Endothelial cell (in vitro differentiated cells): ENCODE measurements at regions not wholly inside any gene's neighbourhood (a gene's known extent, or its start where the extent isn't known, plus 50 kb on each side); places are given as distances from the start of the nearest gene placed in this dataset.

Experiments used
- DNase-seq: peaks from one replicate; pipeline ENCODE4 v3.0.0; 2021; ENCODE audit warnings: low spot score
- H3K27ac Mint-ChIP-seq: one replicate; pipeline ENCODE4 v1.8.0; 2021; ENCODE audit warnings: mixed read lengths, inconsistent platforms; ENCODE audit not compliant: unreplicated experiment
- H3K27me3 Mint-ChIP-seq: one replicate; pipeline ENCODE4 v1.8.0; 2021; ENCODE audit warnings: mild to moderate bottlenecking, moderate library complexity, mixed read lengths, inconsistent platforms; ENCODE audit not compliant: unreplicated experiment
- H3K36me3 Mint-ChIP-seq: one replicate; pipeline ENCODE4 v1.8.0; 2021; ENCODE audit warnings: mild to moderate bottlenecking, low read depth, mixed read lengths, inconsistent platforms; ENCODE audit not compliant: unreplicated experiment
- H3K4me1 Mint-ChIP-seq: one replicate; pipeline ENCODE4 v1.8.0; 2021; ENCODE audit warnings: mild to moderate bottlenecking, mixed read lengths, inconsistent platforms; ENCODE audit not compliant: unreplicated experiment
- H3K4me3 Mint-ChIP-seq: one replicate; pipeline ENCODE4 v1.8.0; 2021; ENCODE audit warnings: mild to moderate bottlenecking, mixed read lengths, inconsistent platforms; ENCODE audit not compliant: unreplicated experiment
- H3K9me3 Mint-ChIP-seq: one replicate; pipeline ENCODE4 v1.8.0; 2021; ENCODE audit warnings: mixed read lengths, inconsistent platforms; ENCODE audit not compliant: unreplicated experiment
- TF ChIP-seq, protein P1 (sequence below): fragments of 200-600 bp; sonication (generic); IDR thresholded peaks from one replicate; pipeline ENCODE4 v1.5.0; 2021; ENCODE audit warnings: antibody characterized with exemption; ENCODE audit not compliant: unreplicated experiment

GRCh38 chr2:104635608-104636007, 218.3 kb upstream of the POU3F3 start:
- no peaks in the 10 kb centered on the region for H3K9me3 Mint-ChIP-seq
- TF ChIP-seq, protein P1, sequence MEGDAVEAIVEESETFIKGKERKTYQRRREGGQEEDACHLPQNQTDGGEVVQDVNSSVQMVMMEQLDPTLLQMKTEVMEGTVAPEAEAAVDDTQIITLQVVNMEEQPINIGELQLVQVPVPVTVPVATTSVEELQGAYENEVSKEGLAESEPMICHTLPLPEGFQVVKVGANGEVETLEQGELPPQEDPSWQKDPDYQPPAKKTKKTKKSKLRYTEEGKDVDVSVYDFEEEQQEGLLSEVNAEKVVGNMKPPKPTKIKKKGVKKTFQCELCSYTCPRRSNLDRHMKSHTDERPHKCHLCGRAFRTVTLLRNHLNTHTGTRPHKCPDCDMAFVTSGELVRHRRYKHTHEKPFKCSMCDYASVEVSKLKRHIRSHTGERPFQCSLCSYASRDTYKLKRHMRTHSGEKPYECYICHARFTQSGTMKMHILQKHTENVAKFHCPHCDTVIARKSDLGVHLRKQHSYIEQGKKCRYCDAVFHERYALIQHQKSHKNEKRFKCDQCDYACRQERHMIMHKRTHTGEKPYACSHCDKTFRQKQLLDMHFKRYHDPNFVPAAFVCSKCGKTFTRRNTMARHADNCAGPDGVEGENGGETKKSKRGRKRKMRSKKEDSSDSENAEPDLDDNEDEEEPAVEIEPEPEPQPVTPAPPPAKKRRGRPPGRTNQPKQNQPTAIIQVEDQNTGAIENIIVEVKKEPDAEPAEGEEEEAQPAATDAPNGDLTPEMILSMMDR = no peak
- H3K27ac Mint-ChIP-seq = no peak overlapping the region
- no peaks in the 10 kb centered on the region for H3K36me3 Mint-ChIP-seq
- no peaks in the 10 kb centered on the region for H3K4me1 Mint-ChIP-seq
- H3K27me3 Mint-ChIP-seq = no peaks in the 10 kb centered on the region
- H3K4me3 Mint-ChIP-seq = no peak overlapping the region
- no peak for DNase-seq

DNA sequence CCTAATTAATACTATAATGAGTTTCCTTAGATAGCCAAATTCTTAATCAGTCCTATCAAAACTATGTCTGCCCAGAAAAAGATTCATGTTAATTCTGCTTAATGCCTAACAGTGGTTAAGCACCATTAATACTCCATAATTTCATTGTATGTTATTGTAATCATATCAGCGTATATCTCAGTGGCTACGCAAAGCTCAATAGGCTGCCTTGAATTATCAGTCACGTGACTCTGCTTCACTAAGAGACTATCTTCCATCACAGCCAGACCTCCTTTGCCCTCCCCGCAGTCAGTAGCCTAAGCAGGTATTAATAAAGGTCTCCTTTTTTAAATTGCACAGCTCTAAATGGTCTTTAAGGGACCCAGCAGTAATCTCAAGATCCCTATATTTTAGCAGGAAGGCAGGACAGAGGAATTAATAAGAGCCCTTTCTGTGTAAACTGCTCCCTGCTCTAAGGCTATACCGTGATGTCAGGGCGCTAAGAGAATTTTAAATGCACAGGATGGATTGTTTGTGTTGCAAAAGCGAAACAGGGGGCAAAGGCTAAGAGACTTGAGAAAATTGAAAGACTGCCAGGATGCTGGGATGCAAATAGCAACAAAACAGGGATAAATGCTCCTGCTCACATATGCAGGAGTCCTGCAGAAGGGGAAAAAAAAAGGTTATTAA, 215.6 kb upstream of the POU3F3 start:
- TF ChIP-seq, protein P1 = no peak
- Mint-ChIP-seq H3K36me3 (no peaks in the 10 kb centered on the region), H3K9me3 (no peaks in the 10 kb centered on the region), H3K4me1 (peaks cover 4% of the 10 kb centered on the region), H3K27ac (no peak overlapping the region), H3K4me3 (no peak overlapping the region), H3K27me3 (peaks cover 3% of the 10 kb centered on the region)
- DNase-seq = no peak

DNA sequence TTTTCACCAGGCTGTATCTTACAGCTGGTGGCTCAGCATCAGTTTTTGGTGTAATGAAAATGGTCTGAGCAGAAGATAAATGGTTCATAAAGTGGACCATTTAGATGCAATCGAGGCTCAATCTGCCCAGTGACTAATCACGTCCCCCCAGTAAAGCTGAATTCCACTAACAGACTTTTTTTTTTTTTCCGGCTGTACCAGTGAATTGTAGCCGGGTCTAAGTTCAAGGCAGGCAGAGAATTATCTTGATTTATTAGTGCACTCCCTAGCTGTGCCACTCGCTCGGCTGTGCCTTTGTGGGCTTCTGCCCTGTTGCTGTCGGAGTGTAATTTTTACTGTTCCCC, 215.1 kb upstream of the POU3F3 start:
- Mint-ChIP-seq H3K9me3 (no peaks in the 10 kb centered on the region), H3K27ac (no peak overlapping the region), H3K4me3 (no peak overlapping the region), H3K4me1 (peaks cover 4% of the 10 kb centered on the region), H3K27me3 (peaks cover 3% of the 10 kb centered on the region), H3K36me3 (no peaks in the 10 kb centered on the region)
- no peak for DNase-seq
- TF ChIP-seq, protein P1 = no peak

DNA sequence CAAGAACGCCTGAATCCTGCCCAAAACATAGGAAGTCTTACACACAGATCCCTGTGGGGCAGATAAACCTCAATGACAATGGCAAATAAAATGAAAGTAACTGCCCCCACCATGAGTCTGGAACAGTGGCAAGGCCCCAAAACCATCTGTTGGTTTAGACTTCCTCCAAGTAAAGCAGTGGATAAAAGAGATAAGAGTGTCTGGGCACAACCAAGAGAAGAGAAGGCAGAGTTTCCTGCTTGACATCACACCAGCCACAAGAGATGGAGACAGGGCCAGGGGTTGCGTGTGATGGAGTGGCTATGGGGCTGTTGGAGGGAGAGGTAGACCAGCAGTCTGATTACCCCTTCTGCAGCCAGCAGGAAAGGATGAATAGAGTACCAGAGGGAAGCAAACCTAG, 212.1 kb upstream of the POU3F3 start:
- TF ChIP-seq, protein P1 = no peak
- Mint-ChIP-seq H3K27me3 (peaks cover 3% of the 10 kb centered on the region), H3K36me3 (no peaks in the 10 kb centered on the region), H3K27ac (no peak overlapping the region), H3K9me3 (no peaks in the 10 kb centered on the region), H3K4me3 (no peak overlapping the region), H3K4me1 (peaks cover 4% of the 10 kb centered on the region)
- DNase-seq = no peak

DNA sequence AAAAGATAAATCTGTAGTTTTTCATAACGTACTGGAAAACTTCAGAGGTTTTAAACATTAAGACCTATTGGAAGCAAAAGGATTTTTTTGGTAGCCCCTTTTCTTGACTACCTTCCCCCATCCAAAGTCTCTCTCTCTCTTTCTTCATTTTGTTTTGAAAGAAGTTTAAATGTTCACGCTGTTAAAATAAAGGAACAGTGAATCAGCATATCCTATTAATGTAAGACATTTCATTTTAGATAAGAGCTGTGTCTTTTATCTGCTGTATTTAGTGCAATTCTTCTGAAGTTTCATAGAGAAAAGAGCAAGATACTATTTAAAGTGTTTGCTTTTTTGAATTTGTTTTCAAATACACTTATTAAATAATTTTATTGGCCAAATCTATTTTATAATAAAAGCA, 205.5 kb upstream of the POU3F3 start:
- Mint-ChIP-seq H3K9me3 (no peaks in the 10 kb centered on the region), H3K27me3 (no peaks in the 10 kb centered on the region), H3K4me3 (no peak overlapping the region), H3K36me3 (no peaks in the 10 kb centered on the region), H3K4me1 (no peaks in the 10 kb centered on the region), H3K27ac (no peak overlapping the region)
- no peak for DNase-seq
- TF ChIP-seq, protein P1 = no peak
